HAP-1 (cell line): ENCODE measurements at regions not wholly inside any gene's neighbourhood (a gene's known extent, or its start where the extent isn't known, plus 50 kb on each side); places are given as distances from the start of the nearest gene placed in this dataset.

Experiments used
- DNase-seq, 2 experiments: peaks; one replicate each; pipeline ENCODE4 v3.0.0-alpha.2; 2016 to 2020; ENCODE audit warnings: low spot score in 2 of 2
- H3K27me3 ChIP-seq: fragments of 250-450 bp; sonication (Bioruptor Pico); 2 replicates; pipeline ENCODE4 v1.5.1; 2020; ENCODE audit warnings: low read depth, mild to moderate bottlenecking, moderate library complexity
- H3K36me3 ChIP-seq: fragments of 250-450 bp; sonication (Bioruptor Pico); replicated peaks from 2 replicates; pipeline ENCODE4 v1.5.1; 2020; ENCODE audit warnings: mild to moderate bottlenecking
- H3K4me1 ChIP-seq: fragments of 250-450 bp; sonication (Bioruptor Pico); 2 replicates; pipeline ENCODE4 v1.5.1; 2020; ENCODE audit warnings: mild to moderate bottlenecking
- H3K4me3 ChIP-seq: fragments of 250-450 bp; sonication (Bioruptor Pico); 2 replicates; pipeline ENCODE4 v1.5.1; 2020; ENCODE audit warnings: mild to moderate bottlenecking, moderate library complexity
- H3K9me3 ChIP-seq: fragments of 250-450 bp; sonication (Bioruptor Pico); 2 replicates; pipeline ENCODE4 v1.5.1; 2020; ENCODE audit warnings: mild to moderate bottlenecking, moderate library complexity
- in situ Hi-C: fragments of 300-500 bp; cut with MboI; formaldehyde crosslinking; loops from 3 replicates; pipeline ENCODE4 v1.14.3; 2020; ENCODE audit warnings: low sequenced_read_pairs, inconsistent platforms, mixed read lengths

- in situ Hi-C loops: no loop called here
- no peak overlapping the region for H3K4me3 ChIP-seq
- H3K36me3 ChIP-seq: no peaks in the 10 kb centered on the region
- DNase-seq: no peak
- H3K4me1 ChIP-seq: no peaks in the 10 kb centered on the region
- no peaks in the 10 kb centered on the region for H3K27me3 ChIP-seq
- no peaks in the 10 kb centered on the region for H3K9me3 ChIP-seq
Observed at GRCh38 chr15:93476491-93477177, 387.6 kb upstream of the RGMA start.

GRCh38 chr15:93474728-93475127 lies 385.7 kb upstream of the RGMA start:
- H3K36me3 ChIP-seq: no peaks in the 10 kb centered on the region
- no peaks in the 10 kb centered on the region for H3K27me3 ChIP-seq
- DNase-seq: no peak
- no peak overlapping the region for H3K4me3 ChIP-seq
- H3K9me3 ChIP-seq: no peaks in the 10 kb centered on the region
- no peaks in the 10 kb centered on the region for H3K4me1 ChIP-seq
- in situ Hi-C loops: no loop called here

- H3K9me3 ChIP-seq: no peaks in the 10 kb centered on the region
- in situ Hi-C loops: no loop called here
- H3K4me3 ChIP-seq: no peak overlapping the region
- no peaks in the 10 kb centered on the region for H3K36me3 ChIP-seq
- no peaks in the 10 kb centered on the region for H3K4me1 ChIP-seq
- no peaks in the 10 kb centered on the region for H3K27me3 ChIP-seq
- DNase-seq: peak in 1 of 2 experiments; percentile 21
Observed at GRCh38 chr15:93469994-93470393, 381.0 kb upstream of the RGMA start.

- no peak for DNase-seq
Observed at GRCh38 chr15:93467337-93467736, 378.3 kb upstream of the RGMA start.

GRCh38 chr15:93466380-93466779 lies 377.4 kb upstream of the RGMA start:
- no peaks in the 10 kb centered on the region for H3K36me3 ChIP-seq
- H3K4me3 ChIP-seq: no peak overlapping the region
- H3K9me3 ChIP-seq: no peaks in the 10 kb centered on the region
- no peaks in the 10 kb centered on the region for H3K4me1 ChIP-seq
- in situ Hi-C loops: no loop called here
- DNase-seq: no peak
- no peaks in the 10 kb centered on the region for H3K27me3 ChIP-seq

More at GRCh38 chr15:93467337-93467736, 378.3 kb upstream of the RGMA start:
- no peaks in the 10 kb centered on the region for H3K9me3 ChIP-seq
- in situ Hi-C loops: no loop called here
- no peaks in the 10 kb centered on the region for H3K36me3 ChIP-seq
- H3K4me1 ChIP-seq: no peaks in the 10 kb centered on the region
- no peak overlapping the region for H3K4me3 ChIP-seq
- H3K27me3 ChIP-seq: no peaks in the 10 kb centered on the region

GRCh38 chr15:93462690-93463089 lies 373.7 kb upstream of the RGMA start:
- DNase-seq: no peak
- Histone ChIP-seq H3K4me3 (no peak overlapping the region), H3K36me3 (no peaks in the 10 kb centered on the region), H3K4me1 (no peaks in the 10 kb centered on the region), H3K9me3 (no peaks in the 10 kb centered on the region), H3K27me3 (no peaks in the 10 kb centered on the region)
- in situ Hi-C loops: no loop called here

- H3K4me3 ChIP-seq: no peak overlapping the region
- H3K36me3 ChIP-seq: no peaks in the 10 kb centered on the region
- in situ Hi-C loops: no loop called here
- H3K27me3 ChIP-seq: no peaks in the 10 kb centered on the region
- no peak for DNase-seq
- no peaks in the 10 kb centered on the region for H3K9me3 ChIP-seq
- no peaks in the 10 kb centered on the region for H3K4me1 ChIP-seq
Observed at GRCh38 chr15:93460717-93461116, 371.7 kb upstream of the RGMA start.

GRCh38 chr15:93459396-93459795 lies 370.4 kb upstream of the RGMA start:
- no peaks in the 10 kb centered on the region for H3K27me3 ChIP-seq
- H3K4me3 ChIP-seq: no peak overlapping the region
- no peaks in the 10 kb centered on the region for H3K4me1 ChIP-seq
- DNase-seq: no peak
- no peaks in the 10 kb centered on the region for H3K9me3 ChIP-seq
- in situ Hi-C loops: no loop called here
- H3K36me3 ChIP-seq: no peaks in the 10 kb centered on the region

GRCh38 chr15:93458597-93458996 lies 369.6 kb upstream of the RGMA start:
- no peak for DNase-seq
- H3K4me3 ChIP-seq: no peak overlapping the region
- H3K9me3 ChIP-seq: no peaks in the 10 kb centered on the region
- H3K4me1 ChIP-seq: no peaks in the 10 kb centered on the region
- no peaks in the 10 kb centered on the region for H3K27me3 ChIP-seq
- no peaks in the 10 kb centered on the region for H3K36me3 ChIP-seq
- in situ Hi-C loops: no loop called here

- DNase-seq: no peak
- Histone ChIP-seq H3K36me3 (no peaks in the 10 kb centered on the region), H3K4me3 (no peak overlapping the region), H3K4me1 (no peaks in the 10 kb centered on the region), H3K27me3 (no peaks in the 10 kb centered on the region), H3K9me3 (no peaks in the 10 kb centered on the region)
- in situ Hi-C loops: no loop called here
Observed at GRCh38 chr15:93454788-93455187, 365.8 kb upstream of the RGMA start.

- Histone ChIP-seq H3K36me3 (no peaks in the 10 kb centered on the region), H3K27me3 (no peaks in the 10 kb centered on the region), H3K4me3 (no peak overlapping the region), H3K9me3 (no peaks in the 10 kb centered on the region), H3K4me1 (no peaks in the 10 kb centered on the region)
- DNase-seq: no peak
- in situ Hi-C loops: no loop called here
Observed at GRCh38 chr15:93452537-93453211, 363.7 kb upstream of the RGMA start.

- H3K27me3 ChIP-seq: no peaks in the 10 kb centered on the region
- no peaks in the 10 kb centered on the region for H3K4me1 ChIP-seq
- no peak for DNase-seq
- no peaks in the 10 kb centered on the region for H3K9me3 ChIP-seq
- no peak overlapping the region for H3K4me3 ChIP-seq
- no peaks in the 10 kb centered on the region for H3K36me3 ChIP-seq
- in situ Hi-C loops: no loop called here
Observed at GRCh38 chr15:93451822-93452221, 362.8 kb upstream of the RGMA start.

GRCh38 chr15:93451265-93451664 lies 362.3 kb upstream of the RGMA start:
- no peaks in the 10 kb centered on the region for H3K9me3 ChIP-seq
- no peak overlapping the region for H3K4me3 ChIP-seq
- in situ Hi-C loops: no loop called here
- H3K36me3 ChIP-seq: no peaks in the 10 kb centered on the region
- DNase-seq: no peak
- no peaks in the 10 kb centered on the region for H3K4me1 ChIP-seq
- no peaks in the 10 kb centered on the region for H3K27me3 ChIP-seq

- Histone ChIP-seq H3K4me1 (no peaks in the 10 kb centered on the region), H3K36me3 (no peaks in the 10 kb centered on the region), H3K9me3 (no peaks in the 10 kb centered on the region), H3K4me3 (no peak overlapping the region), H3K27me3 (no peaks in the 10 kb centered on the region)
- DNase-seq: no peak
- in situ Hi-C loops: no loop called here
Observed at GRCh38 chr15:93449798-93450197, 360.8 kb upstream of the RGMA start.
